Panc1 (cell line): ENCODE measurements at regions not wholly inside any gene's neighbourhood (a gene's known extent, or its start where the extent isn't known, plus 50 kb on each side); places are given as distances from the start of the nearest gene placed in this dataset.

Experiments used
- ATAC-seq: fragments of 200-7000 bp; cut with Tn5 transposase; 2 replicates; pipeline ENCODE4 v1.9.1; 2020; ENCODE audit warnings: mild to moderate bottlenecking, moderate library complexity
- BruUV-seq: library from RNA; stranded (reverse); fragments of 400-500 nt; replicated peaks from 2 replicates; lab custom pipeline; 2021; lab: Mats Ljungman, UMichigan
- CTCF ChIA-PET: fragments of 300-600 bp; sonication (Branson Sonifier 250); formaldehyde crosslinking; loops from one replicate; lab custom pipeline; 2022; ENCODE audit warnings: antibody characterized with exemption; lab: Charles Lee
- POLR2A ChIA-PET: fragments of 300-600 bp; sonication (Branson Sonifier 250); formaldehyde crosslinking; loops from one replicate; lab custom pipeline; 2022; ENCODE audit warnings: antibody characterized with exemption; lab: Charles Lee
- DNase-seq: peaks from one replicate; pipeline ENCODE4 v3.0.0-alpha.2; 2010; ENCODE audit warnings: low read depth, low spot score
- H3K27ac ChIP-seq: 2 replicates; pipeline ENCODE4 v1.5.1; 2011; ENCODE audit warnings: mild to moderate bottlenecking, low read length, inconsistent platforms
- H3K27me3 ChIP-seq: fragments of 200-500 bp; sonication (Bioruptor generic); 2 replicates; pipeline ENCODE4 v1.6.0; 2014; ENCODE audit warnings: low read length, inconsistent platforms; ENCODE audit not compliant: control insufficient read depth, insufficient read depth
- H3K36me3 ChIP-seq: fragments of 200-500 bp; sonication (Bioruptor generic); 2 replicates; pipeline ENCODE4 v1.5.1; 2014; ENCODE audit warnings: inconsistent platforms, mild to moderate bottlenecking, low read length, moderate library complexity; ENCODE audit not compliant: control insufficient read depth, insufficient read depth
- H3K4me1 ChIP-seq: 2 replicates; pipeline ENCODE4 v1.5.1; 2011; ENCODE audit warnings: inconsistent platforms, mild to moderate bottlenecking, low read length, moderate library complexity; ENCODE audit not compliant: control insufficient read depth, insufficient read depth
- H3K4me3 ChIP-seq, 2 experiments: 2 replicates each; pipeline ENCODE4 v1.5.1; 2011 to 2012; ENCODE audit warnings: low read depth in 2 of 2, low read length in 2 of 2, mild to moderate bottlenecking in 2 of 2, inconsistent platforms in 1 of 2, moderate library complexity in 1 of 2
- H3K9me3 ChIP-seq: fragments of 200-500 bp; sonication (Bioruptor generic); 2 replicates; pipeline ENCODE4 v1.5.1; 2014; ENCODE audit warnings: low read depth, mild to moderate bottlenecking, inconsistent platforms, low read length, moderate library complexity; ENCODE audit not compliant: control insufficient read depth, insufficient read depth
- CTCF ChIP-seq: fragments of 450-650 bp; IDR thresholded peaks from 2 replicates; pipeline ENCODE4 v1.5.1; 2017; ENCODE audit warnings: mild to moderate bottlenecking
- POLR2AphosphoS5 ChIP-seq: IDR thresholded peaks from 2 replicates; pipeline ENCODE4 v1.6.1; 2012; ENCODE audit warnings: mild to moderate bottlenecking, low read depth, low read length, moderate library complexity
- SIN3A ChIP-seq: IDR thresholded peaks from 2 replicates; pipeline ENCODE4 v1.6.1; 2012; ENCODE audit warnings: low read depth, mild to moderate bottlenecking, low read length, moderate library complexity, borderline replicate concordance; ENCODE audit not compliant: insufficient read depth
- TCF7L2 ChIP-seq: IDR thresholded peaks from 2 replicates; pipeline ENCODE4 v1.6.1; 2011; ENCODE audit warnings: mild to moderate bottlenecking, low read depth, low read length, inconsistent platforms
- in situ Hi-C: cut with HindIII; loops from 2 replicates; pipeline ENCODE4 v1.10.0; 2016; ENCODE audit warnings: low sequenced_read_pairs, low pct_unique_long_range_greater_than_20kb
- intact Hi-C: fragments of 100-400 bp; cut with micrococcal nuclease; formaldehyde crosslinking; loops from one replicate; pipeline ENCODE4 v1.10.0; 2022; ENCODE audit not compliant: unreplicated experiment
- TF ChIP-seq, protein P1 (sequence below), 2 experiments: IDR thresholded peaks; 2 replicates each; pipeline ENCODE4 v1.6.1; 2011 to 2012; ENCODE audit warnings: low read depth in 2 of 2, control low read depth in 1 of 2, low read length in 1 of 2, mild to moderate bottlenecking in 1 of 2, moderate library complexity in 1 of 2; ENCODE audit not compliant: insufficient read depth in 1 of 2

- no peaks in the 10 kb centered on the region for H3K4me1 ChIP-seq
- intact Hi-C loops (no loop called here), in situ Hi-C loops (no loop called here)
- H3K36me3 ChIP-seq, result no peaks in the 10 kb centered on the region
- no peak for TF ChIP-seq SIN3A
- no peak for TF ChIP-seq POLR2AphosphoS5
- TF ChIP-seq TCF7L2, result no peak
- TF ChIP-seq, protein P1, sequence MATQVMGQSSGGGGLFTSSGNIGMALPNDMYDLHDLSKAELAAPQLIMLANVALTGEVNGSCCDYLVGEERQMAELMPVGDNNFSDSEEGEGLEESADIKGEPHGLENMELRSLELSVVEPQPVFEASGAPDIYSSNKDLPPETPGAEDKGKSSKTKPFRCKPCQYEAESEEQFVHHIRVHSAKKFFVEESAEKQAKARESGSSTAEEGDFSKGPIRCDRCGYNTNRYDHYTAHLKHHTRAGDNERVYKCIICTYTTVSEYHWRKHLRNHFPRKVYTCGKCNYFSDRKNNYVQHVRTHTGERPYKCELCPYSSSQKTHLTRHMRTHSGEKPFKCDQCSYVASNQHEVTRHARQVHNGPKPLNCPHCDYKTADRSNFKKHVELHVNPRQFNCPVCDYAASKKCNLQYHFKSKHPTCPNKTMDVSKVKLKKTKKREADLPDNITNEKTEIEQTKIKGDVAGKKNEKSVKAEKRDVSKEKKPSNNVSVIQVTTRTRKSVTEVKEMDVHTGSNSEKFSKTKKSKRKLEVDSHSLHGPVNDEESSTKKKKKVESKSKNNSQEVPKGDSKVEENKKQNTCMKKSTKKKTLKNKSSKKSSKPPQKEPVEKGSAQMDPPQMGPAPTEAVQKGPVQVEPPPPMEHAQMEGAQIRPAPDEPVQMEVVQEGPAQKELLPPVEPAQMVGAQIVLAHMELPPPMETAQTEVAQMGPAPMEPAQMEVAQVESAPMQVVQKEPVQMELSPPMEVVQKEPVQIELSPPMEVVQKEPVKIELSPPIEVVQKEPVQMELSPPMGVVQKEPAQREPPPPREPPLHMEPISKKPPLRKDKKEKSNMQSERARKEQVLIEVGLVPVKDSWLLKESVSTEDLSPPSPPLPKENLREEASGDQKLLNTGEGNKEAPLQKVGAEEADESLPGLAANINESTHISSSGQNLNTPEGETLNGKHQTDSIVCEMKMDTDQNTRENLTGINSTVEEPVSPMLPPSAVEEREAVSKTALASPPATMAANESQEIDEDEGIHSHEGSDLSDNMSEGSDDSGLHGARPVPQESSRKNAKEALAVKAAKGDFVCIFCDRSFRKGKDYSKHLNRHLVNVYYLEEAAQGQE (IDR thresholded peaks at IDR 0.05; ENCODE audit: insufficient read depth in 1 of 2, low read depth in 2 of 2, low read length in 1 of 2), result no peak
- no peak for TF ChIP-seq CTCF
- CTCF ChIA-PET, result no interaction called here
- no peak overlapping the region for H3K27ac ChIP-seq
- H3K4me3 ChIP-seq, result no peak overlapping the region
- H3K9me3 ChIP-seq, result no peaks in the 10 kb centered on the region
- H3K27me3 ChIP-seq, result no peaks in the 10 kb centered on the region
- ATAC-seq, result no peak
- DNase-seq, result no peak
- POLR2A ChIA-PET, result no interaction called here
- no TSS peak for BruUV-seq
Measured at GRCh38 chr10:29947701-29948060, 111.7 kb downstream of the JCAD start.

DNA sequence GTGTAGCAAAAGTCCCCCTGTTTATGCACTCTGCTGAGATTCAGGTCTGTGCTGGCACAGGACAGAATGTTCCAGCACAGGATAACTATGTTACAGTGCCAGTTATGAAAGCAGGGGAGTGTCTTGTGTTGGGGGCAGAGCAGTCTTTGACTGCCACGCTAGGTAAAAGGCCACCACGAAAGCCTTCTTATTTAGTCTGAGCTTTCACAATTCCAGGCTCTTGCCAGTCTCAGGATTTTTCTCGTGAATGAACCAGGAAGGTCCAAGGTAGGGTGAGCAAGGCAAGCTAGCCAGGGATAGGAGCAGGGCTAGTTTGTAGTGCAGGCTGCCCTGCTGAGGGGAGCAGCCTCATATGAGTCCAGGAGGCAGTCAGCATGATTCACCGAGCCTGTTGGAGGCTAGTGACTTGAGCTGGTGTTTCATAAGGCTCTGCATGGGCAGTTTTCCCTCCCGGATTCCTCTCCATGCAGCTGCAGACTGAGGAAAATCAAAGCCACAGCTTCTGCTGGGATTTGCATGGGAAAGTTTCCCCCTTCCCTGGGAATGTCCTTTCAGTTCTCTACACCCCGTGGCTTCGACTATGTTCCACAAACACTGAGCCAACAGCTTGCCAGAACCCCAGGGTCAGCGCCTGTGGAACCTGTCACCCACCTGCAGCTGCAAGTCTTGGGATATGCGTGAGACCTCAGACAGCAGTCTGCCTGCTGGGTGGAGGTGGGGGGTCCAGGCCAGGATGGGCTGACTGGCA, 112.3 kb downstream of the JCAD start:
- no TSS peak for BruUV-seq
- POLR2A ChIA-PET, result no interaction called here
- no peak for DNase-seq
- intact Hi-C loops, result no loop called here
- no peaks in the 10 kb centered on the region for H3K36me3 ChIP-seq
- H3K4me1 ChIP-seq, result no peaks in the 10 kb centered on the region
- H3K4me3 ChIP-seq, result no peak overlapping the region
- H3K27ac ChIP-seq, result no peak overlapping the region
- ATAC-seq, result peak; percentile 82
- in situ Hi-C loops, result no loop called here
- CTCF ChIA-PET, result no interaction called here
- H3K9me3 ChIP-seq, result no peaks in the 10 kb centered on the region
- TF ChIP-seq SIN3A (no peak), CTCF (no peak), POLR2AphosphoS5 (no peak), TCF7L2 (no peak)
- TF ChIP-seq, protein P1 (IDR thresholded peaks at IDR 0.05; ENCODE audit: insufficient read depth in 1 of 2, low read depth in 2 of 2, low read length in 1 of 2), result no peak
- H3K27me3 ChIP-seq, result no peaks in the 10 kb centered on the region
